LNCAP (cell line): ENCODE measurements at regions not wholly inside any gene's neighbourhood (a gene's known extent, or its start where the extent isn't known, plus 50 kb on each side); places are given as distances from the start of the nearest gene placed in this dataset.

Experiments used
- TF ChIP-seq, protein P1 (sequence below): fragments of 450-650 bp; IDR thresholded peaks from 2 replicates; pipeline ENCODE4 v1.5.1; 2017; ENCODE audit warnings: mild to moderate bottlenecking

DNA sequence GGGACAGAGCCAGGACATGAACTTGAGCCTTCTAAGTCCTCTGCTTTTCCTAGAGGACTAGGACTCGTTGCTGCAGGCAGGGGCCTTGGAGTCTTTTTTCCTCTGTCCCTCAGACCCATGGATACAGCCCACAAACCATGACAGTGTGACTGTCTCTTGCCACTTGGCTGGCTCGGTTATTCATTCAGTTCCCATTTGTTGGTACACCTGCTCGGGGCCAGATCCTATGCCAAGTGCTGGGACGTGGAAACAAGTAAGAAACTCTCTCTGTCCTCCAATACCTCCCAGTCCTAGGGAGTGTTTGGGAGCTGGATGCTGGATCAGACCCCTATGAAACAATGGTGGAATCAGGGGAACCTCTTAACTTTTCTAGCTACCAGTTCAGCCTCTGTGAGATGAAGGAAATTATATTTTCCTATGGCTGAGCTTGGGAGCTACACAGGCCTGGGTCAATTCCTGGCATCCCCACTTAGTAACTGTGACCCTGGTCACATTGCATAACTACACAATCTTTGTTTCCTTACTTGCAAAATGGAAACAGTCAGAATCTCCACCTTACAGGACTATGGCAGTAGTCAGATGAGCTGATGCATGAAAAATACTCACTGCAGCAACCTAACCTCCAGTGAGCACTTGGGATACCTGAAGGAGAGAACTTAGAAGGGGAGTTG, 106.3 kb upstream of the VRK1 start:
- TF ChIP-seq, protein P1, sequence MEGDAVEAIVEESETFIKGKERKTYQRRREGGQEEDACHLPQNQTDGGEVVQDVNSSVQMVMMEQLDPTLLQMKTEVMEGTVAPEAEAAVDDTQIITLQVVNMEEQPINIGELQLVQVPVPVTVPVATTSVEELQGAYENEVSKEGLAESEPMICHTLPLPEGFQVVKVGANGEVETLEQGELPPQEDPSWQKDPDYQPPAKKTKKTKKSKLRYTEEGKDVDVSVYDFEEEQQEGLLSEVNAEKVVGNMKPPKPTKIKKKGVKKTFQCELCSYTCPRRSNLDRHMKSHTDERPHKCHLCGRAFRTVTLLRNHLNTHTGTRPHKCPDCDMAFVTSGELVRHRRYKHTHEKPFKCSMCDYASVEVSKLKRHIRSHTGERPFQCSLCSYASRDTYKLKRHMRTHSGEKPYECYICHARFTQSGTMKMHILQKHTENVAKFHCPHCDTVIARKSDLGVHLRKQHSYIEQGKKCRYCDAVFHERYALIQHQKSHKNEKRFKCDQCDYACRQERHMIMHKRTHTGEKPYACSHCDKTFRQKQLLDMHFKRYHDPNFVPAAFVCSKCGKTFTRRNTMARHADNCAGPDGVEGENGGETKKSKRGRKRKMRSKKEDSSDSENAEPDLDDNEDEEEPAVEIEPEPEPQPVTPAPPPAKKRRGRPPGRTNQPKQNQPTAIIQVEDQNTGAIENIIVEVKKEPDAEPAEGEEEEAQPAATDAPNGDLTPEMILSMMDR = no peak

DNA sequence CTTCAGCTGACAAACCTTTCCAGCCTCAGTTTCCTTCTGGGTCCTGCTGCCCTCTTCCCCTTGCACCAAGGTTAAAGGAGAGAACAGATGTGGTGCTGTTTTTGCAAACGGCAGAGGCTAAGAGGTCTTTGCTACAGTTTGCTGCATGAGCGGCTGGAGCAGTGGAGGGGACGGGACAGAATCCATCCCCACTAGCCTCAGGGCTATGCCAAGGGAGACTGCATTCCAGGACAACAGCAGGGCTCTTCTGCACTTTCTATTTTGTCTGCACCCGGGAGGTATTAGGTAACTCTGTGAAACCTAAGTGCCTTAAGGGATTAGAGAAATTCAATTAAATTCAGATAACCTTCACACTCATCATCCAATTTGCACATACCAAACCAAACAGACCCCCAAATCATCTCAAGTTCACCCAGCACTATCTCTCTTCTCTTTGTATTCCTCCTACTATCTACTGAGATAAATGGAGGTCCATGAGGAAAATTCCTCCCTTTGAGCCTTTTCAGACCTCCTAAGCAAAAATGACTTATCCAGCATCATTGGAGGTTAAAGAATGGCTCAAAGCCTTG, 103.8 kb upstream of the VRK1 start:
- TF ChIP-seq, protein P1 = no peak

DNA sequence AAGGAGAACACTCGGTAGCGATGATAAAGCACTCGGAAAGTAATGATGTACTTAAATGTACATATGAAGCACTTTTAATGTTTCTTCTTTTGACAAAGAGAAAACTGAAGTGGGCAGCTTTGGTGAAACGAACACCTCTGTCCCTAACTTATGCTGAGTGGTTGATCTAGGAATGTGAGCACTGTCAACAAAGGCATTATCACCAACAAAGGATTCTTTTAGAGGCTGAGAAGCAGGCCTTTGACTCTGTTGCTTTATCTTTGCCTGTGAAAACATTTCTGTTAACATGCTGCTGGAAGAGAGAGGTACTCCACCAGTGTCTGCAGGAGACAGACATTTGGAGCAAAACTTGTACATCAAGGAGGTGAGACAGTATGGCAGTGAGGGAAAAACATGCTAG, 103.2 kb upstream of the VRK1 start:
- TF ChIP-seq, protein P1 = no peak

DNA sequence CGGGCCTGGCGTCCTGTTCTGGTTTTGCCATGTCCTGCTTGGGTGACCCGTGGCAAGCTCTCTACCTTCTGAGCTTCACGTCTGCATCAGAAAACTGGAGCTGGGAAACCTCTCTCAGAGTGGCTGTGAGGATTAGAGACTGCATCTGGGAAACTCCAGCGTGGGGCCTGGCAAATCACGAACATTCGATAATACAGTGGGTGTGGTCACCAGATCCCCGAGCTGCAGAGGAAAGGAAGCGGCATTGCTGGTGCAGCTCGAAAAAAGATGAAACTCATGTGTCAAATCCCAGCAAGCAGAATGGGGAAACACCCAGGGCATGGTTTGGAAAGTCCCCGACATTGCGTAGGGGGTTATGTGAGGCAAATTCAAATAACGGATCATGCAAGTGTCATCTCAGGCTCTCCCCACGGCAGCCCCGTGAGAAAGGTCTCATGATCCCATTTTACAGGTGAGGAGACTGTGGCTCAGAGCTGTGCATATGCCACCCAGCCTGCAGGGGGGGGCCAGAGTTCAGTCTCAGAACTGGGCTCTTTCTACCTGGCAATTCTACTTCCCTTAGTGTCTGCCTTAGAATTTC, 98.1 kb upstream of the VRK1 start:
- TF ChIP-seq, protein P1 = peak; percentile 11; the same call in 1 of the 2 replicates

DNA sequence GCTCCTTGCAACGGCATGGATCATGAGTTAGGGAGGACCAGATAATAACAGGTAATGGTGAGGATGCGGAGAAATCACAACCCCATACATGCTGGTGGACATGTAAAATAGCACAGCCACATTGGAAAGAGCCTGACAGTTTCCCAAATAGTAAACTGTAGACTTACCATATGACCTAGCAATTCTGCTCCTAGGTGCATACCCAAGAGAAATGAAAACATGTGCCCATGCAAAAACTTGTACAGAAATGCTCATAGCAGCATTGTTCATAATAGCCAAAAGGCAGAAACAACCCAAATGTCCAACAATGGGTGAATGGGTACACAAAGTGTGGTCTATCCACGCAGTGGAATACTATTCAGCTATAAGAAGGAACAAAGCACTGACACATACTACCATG, 97.5 kb upstream of the VRK1 start:
- TF ChIP-seq, protein P1 = no peak

DNA sequence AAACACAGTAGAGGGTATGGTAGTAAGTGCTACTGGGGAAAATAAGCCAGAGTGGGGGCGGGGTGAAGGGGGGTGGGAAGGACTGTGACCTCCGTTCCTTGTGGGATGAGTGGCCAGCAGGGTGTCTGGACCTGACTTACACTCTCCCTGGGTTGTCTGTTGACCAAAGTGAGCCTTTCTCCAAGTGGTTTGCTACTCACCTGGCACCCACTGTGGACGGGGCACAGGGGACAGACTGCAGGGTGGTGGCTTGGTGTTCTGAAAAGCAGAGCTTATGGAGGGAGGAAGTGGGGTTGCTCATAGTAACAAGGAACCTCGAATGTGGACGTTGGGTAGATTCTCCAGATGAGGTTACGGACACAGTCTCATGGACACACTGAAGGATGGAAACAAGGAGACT, 94.4 kb upstream of the VRK1 start:
- TF ChIP-seq, protein P1 = no peak

DNA sequence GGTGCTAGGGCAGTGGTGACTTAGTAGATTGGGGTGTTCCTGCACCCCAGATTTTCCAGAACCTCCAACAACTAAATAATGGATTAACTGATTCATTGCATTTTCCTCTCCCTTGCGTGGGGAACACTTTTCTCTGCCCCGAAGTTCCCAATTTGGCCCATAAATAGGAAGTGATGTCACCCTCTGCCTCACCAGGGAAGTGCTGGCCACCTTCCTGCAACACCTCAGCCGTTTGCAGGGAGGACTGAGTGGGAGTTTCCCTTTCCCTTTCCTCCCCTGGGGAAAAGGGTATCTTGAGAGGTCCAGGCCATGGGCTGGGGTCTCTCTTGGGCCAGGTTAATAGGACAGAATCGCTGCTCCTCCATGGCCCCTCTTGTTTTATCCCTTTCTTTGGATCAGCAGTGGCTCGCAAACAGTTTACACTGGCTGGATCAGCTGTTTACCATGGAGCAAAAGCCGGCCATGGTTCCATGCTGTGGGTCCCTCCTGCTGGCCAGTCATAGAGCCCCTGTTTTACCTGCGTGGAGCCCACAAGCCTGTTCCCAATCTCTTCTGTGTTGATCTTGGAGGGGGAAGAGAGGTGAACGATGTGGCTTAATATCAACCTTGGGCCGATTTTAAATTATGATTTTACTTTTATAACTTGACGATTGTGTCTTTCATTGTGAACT, 91.6 kb upstream of the VRK1 start:
- TF ChIP-seq, protein P1 = no peak
